GM23338 (cell line): ENCODE measurements at regions not wholly inside any gene's neighbourhood (a gene's known extent, or its start where the extent isn't known, plus 50 kb on each side); places are given as distances from the start of the nearest gene placed in this dataset.

Experiments used
- CTCF ChIP-seq, 2 experiments: fragments of 200-600 bp in 1 of 2; sonication (generic) in 1 of 2; conservative IDR thresholded peaks; 2 replicates each; pipeline versions ENCODE4 v1.5.1 to v1.6.1; 2016 to 2017; ENCODE audit warnings: antibody characterized with exemption in 2 of 2, low read depth in 2 of 2, mild to moderate bottlenecking in 2 of 2, moderate library complexity in 1 of 2
- EZH2phosphoT487 ChIP-seq: fragments of 200-600 bp; sonication (generic); IDR thresholded peaks from one replicate; pipeline ENCODE4 v1.8.1; 2018; ENCODE audit warnings: antibody characterized with exemption; ENCODE audit not compliant: unreplicated experiment
- NANOG ChIP-seq: IDR thresholded peaks from 2 replicates; pipeline ENCODE4 v1.6.1; 2016; ENCODE audit warnings: antibody characterized with exemption, borderline replicate concordance
- REST ChIP-seq: IDR thresholded peaks from one replicate; pipeline ENCODE4 v1.6.1; 2018; ENCODE audit warnings: antibody characterized with exemption; ENCODE audit not compliant: unreplicated experiment

GRCh38 chr18:78602430-78602829 lies 377.2 kb upstream of the SALL3 start:
- TF ChIP-seq CTCF (conservative IDR thresholded peaks at IDR 0.05; ENCODE audit: low read depth in 2 of 2) (no peak), EZH2phosphoT487 (no peak), REST (no peak), NANOG (no peak)
